ENCODE measurements at regions not wholly inside any gene's neighbourhood (a gene's known extent, or its start where the extent isn't known, plus 50 kb on each side); places are given as distances from the start of the nearest gene placed in this dataset.
A peak's percentile ranks its signal among the peaks of the same experiment; 100 is the strongest.

- DNase-seq (ENCODE audit: low spot score): no peak
Measured at GRCh38 chrX:147699061-147699460, 212.7 kb upstream of the FMR1 start.

- DNase-seq (ENCODE audit: low spot score): no peak
Measured at GRCh38 chrX:147710301-147710700, 201.4 kb upstream of the FMR1 start.

GRCh38 chrX:147733369-147733768, 178.3 kb upstream of the FMR1 start:
- DNase-seq (ENCODE audit: low spot score): no peak

GRCh38 chrX:147735364-147735763, 176.4 kb upstream of the FMR1 start:
- no peak for DNase-seq (ENCODE audit: low spot score)

- no peak for DNase-seq (ENCODE audit: low spot score)
Measured at GRCh38 chrX:147736045-147736444, 175.7 kb upstream of the FMR1 start.

- no peak for DNase-seq (ENCODE audit: low spot score)
Measured at GRCh38 chrX:147737690-147738089, 174.0 kb upstream of the FMR1 start.

GRCh38 chrX:147738265-147738664, 173.5 kb upstream of the FMR1 start:
- DNase-seq (ENCODE audit: low spot score): no peak

GRCh38 chrX:147739196-147739595, 172.5 kb upstream of the FMR1 start:
- no peak for DNase-seq (ENCODE audit: low spot score)

- DNase-seq (ENCODE audit: low spot score): no peak
Measured at GRCh38 chrX:147741776-147742175, 169.9 kb upstream of the FMR1 start.

- DNase-seq (ENCODE audit: low spot score): no peak
Measured at GRCh38 chrX:147749308-147749707, 162.4 kb upstream of the FMR1 start.

GRCh38 chrX:147757750-147758149, 154.0 kb upstream of the FMR1 start:
- DNase-seq (ENCODE audit: low spot score): no peak

GRCh38 chrX:147763131-147763530, 148.6 kb upstream of the FMR1 start:
- DNase-seq (ENCODE audit: low spot score): no peak

- DNase-seq (ENCODE audit: low spot score): no peak
Measured at GRCh38 chrX:147764868-147765267, 146.9 kb upstream of the FMR1 start.

GRCh38 chrX:147770858-147771257, 140.9 kb upstream of the FMR1 start:
- DNase-seq (ENCODE audit: low spot score): no peak

GRCh38 chrX:147776988-147777387, 134.7 kb upstream of the FMR1 start:
- DNase-seq (ENCODE audit: low spot score): no peak

- no peak for DNase-seq (ENCODE audit: low spot score)
Measured at GRCh38 chrX:147779173-147779572, 132.5 kb upstream of the FMR1 start.

GRCh38 chrX:147781844-147782243, 129.9 kb upstream of the FMR1 start:
- DNase-seq (ENCODE audit: low spot score): no peak

- no peak for DNase-seq (ENCODE audit: low spot score)
Measured at GRCh38 chrX:147788641-147789350, 122.9 kb upstream of the FMR1 start.

- no peak for DNase-seq (ENCODE audit: low spot score)
Measured at GRCh38 chrX:147800663-147801062, 111.1 kb upstream of the FMR1 start.

- peak; percentile 2 for DNase-seq (ENCODE audit: low spot score)
Measured at GRCh38 chrX:147803948-147804347, 107.8 kb upstream of the FMR1 start.

GRCh38 chrX:147811803-147812202, 99.9 kb upstream of the FMR1 start:
- DNase-seq (ENCODE audit: low spot score): no peak

GRCh38 chrX:147827070-147827469, 84.6 kb upstream of the FMR1 start:
- DNase-seq (ENCODE audit: low spot score): no peak

GRCh38 chrX:147828719-147829118, 83.0 kb upstream of the FMR1 start:
- DNase-seq (ENCODE audit: low spot score): no peak

All from SK-N-DZ (cell line).